GM18499 (cell line): ENCODE measurements at regions not wholly inside any gene's neighbourhood (a gene's known extent, or its start where the extent isn't known, plus 50 kb on each side); places are given as distances from the start of the nearest gene placed in this dataset.
"Not testable (repeated sequence)": the region's sequence is repeated elsewhere in the genome, so short reads cannot be mapped to it uniquely, and the experiment has no call there.

ENCODE experiments used
- ATAC-seq: cut with Tn5 transposase; IDR thresholded peaks from one replicate; pipeline ENCODE4 v1.9.1; 2021; ENCODE audit warnings: moderate number of reproducible peaks; ENCODE audit not compliant: insufficient read depth, unreplicated experiment

DNA sequence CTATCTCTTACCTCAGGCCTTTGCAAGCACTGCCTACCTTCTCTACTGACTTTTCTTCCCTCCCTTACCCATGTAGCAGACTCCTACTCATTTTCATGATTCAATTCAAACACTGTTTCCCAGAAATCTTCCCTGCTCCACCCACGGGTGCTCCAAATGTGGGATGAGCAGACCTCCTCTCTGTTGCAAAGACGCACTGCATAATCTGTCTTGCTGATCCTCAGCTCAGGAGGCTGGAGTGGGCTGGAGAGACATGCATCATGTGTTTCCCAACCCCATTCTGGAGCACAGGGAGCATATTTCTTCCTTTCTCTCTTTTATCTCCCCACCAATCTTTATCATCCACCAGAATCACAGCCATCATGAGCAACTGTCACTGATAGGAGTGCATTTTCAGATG, 459.9 kb upstream of the NFIA start:
- no peak for ATAC-seq

DNA sequence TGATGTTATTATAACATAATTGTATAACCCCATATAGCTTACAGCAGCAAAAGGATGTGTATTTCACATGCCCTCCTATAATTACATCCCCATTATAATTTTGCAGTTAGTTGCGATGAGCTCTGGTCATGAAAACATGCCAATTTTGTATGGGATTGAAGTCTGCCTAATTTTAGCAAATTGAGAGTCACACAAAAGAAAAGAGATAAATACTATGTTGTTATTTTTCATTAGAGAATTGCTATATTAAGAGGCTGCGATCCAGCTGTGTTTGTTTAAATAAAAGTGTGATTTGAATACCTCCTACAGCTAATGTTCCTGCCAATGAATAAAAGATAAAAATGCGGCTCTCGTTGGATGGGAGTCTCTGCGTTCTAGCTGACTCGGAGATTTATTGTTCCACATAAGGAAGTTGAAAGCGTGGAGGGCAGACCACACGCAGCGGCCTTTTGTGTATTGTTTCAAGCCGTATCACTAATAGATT, 461.0 kb upstream of the NFIA start:
- ATAC-seq = no peak

DNA sequence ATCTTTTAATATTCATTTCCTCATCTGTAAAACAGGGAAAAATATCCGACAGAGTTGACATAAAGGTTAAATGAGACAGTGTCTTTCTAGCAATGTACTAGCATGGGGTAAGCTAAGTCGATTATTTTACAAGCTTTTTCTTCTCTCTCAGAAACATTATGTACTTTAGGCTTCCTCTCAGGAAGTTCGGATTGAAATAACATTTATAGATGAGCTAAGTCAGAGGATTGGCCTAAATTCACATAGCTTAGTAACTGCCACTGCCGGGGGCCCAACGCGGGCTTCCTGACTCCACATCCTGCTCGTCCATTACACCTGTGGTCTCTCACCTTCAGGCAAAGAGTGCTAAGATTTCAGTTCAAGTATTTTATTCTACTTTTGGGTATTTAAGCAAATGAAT, 462.3 kb upstream of the NFIA start:
- ATAC-seq = no peak

DNA sequence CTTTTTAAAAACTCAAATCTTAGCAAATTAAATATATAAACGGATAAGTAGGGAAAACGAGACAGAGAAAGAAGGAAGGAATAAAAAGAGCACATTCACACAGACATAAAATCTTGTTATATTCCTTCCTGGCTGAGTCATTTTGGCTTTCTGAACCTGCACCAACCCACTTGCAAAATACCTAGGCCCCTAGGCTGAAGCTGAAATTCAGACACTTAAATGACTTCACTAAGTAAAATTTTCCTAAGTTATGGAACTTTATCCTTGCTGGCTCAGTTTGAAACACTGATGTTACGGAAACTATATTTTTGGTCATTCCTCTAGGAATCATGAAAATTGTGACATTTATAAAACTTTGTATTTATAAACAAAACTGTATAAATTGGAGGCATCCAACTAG, 462.8 kb upstream of the NFIA start:
- ATAC-seq = no peak

DNA sequence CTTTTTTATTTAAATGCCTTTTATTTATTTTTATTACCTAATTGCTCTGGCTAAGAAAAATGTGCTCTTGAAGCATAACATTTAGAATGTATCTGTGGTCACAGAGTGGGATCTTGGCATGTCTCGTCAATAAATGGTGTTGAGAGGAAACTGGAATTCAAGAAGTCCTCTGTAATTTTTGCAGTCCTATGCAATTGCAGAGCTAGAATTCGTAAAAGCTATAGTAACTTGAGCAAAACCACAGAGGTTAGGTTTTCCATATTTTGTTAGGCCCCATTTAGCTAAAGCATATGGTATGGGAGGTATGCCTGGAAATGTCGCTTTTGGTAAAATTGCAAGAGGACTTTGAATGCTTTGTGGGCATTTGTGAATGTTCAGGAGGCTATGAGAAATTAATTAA, 466.7 kb upstream of the NFIA start:
- no peak for ATAC-seq

DNA sequence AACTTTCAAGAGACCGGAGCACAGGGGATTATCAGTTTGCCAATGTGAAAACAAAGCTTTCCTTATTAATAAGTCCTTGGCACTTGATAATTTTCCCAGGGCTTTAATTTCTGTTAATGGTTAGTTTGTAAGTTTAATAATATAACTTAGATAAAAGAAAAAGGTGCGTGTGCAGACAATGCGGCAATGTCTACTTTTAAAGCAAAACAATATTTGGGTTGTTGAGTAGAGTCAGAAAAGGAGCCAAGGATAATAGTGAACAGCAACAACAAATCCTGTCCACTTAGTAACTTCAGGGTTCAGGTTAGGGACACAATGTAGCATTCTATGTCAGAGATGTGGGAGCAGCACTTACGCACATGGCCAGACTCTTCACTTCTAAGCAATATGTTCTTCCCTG, 469.6 kb upstream of the NFIA start:
- no peak for ATAC-seq

DNA sequence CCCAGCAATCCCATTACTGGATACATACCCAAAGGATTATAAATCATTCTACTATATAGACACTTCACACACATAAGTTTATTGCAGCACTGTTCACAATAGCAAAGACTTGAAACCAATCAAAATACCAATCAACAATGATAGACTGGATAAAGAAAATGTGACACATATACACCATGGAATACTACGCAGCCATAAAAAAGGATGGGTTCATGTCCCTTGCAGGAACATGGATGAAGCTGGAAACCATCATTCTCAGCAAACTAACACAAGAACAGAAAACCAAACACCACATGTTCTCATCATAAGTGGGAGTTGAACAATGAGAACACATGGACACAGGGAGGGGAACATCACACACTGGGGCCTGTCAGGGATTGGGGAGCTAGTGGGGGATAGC, 475.4 kb upstream of the NFIA start:
- ATAC-seq = not testable (repeated sequence)

DNA sequence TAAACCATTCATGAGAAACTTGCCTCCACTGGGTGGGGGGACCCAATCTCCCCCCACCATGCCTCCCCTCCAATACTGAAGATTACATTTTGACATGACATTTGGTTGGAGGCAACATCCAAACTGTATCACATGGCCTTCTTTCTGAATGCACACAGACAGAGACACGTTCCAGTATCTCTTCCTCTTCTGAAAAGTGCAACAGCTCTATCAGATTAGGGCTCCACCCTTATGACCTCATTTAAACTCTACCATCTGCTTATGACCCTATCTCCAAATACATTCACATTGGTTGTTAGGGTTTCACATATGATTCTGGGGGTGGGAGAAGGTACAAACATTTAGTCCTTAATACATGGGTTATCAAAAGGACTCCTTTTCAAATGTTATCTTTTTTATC, 481.8 kb upstream of the NFIA start:
- no peak for ATAC-seq

DNA sequence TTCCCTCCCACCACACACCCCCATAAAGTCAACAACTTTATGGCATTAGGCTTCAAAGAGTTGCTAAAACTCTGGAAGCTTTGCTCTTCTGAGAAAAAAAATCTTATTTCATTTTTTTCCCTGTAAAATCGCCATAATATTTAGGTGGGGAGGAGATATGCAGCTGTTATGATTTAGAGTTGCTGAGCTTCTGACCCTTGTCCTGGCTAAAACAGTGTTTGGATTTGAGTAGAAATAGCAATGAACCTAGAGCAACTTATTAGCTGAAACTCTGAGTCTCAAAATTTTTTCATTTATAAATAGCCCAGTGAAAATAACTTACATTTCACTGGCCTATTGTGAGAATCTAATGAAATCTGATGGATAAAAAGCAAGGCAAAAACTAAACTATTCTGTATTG, 482.8 kb upstream of the NFIA start:
- ATAC-seq = no peak

DNA sequence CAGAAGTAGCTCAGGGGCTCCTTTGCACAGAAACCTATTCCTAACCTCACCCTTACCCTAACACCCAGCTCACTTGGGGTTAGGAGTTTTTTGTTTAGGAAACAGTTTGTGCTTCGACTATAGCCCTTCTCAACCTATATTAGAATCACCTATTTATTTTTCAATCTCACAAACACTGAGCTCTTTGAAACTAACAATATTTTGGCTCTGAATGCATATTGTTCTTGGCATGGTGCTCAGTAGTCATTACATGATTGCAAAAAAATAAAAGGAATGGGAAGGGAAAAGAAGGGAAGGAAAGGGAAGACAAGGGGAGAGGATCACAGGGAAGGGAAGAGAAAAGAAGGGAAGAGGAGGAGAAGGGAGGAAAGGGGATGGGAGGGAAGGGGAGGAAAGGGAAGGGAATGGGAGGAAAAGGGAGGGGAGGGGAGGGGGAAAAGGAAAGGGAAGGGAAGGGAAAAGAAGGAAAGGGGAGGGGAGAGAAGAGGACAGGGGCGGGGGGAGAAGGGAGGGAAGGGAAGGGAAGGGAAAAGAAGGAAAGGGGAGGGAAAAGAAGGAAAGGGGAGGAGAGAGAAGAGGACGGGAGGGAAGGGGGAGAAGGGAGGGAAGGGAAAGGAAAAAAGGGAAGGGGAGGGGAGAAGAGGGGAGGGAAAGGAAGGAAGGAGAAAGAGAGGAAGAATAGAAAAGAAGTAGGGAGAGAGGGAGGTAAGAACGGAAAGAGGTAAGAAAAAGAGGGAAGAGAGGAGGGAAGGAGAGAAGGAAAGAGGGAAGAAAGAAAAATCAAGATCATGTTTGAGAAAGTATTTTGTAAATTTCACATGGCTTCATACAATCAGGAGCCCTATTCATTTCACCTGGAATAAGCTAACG, 484.1 kb upstream of the NFIA start:
- ATAC-seq = no peak

DNA sequence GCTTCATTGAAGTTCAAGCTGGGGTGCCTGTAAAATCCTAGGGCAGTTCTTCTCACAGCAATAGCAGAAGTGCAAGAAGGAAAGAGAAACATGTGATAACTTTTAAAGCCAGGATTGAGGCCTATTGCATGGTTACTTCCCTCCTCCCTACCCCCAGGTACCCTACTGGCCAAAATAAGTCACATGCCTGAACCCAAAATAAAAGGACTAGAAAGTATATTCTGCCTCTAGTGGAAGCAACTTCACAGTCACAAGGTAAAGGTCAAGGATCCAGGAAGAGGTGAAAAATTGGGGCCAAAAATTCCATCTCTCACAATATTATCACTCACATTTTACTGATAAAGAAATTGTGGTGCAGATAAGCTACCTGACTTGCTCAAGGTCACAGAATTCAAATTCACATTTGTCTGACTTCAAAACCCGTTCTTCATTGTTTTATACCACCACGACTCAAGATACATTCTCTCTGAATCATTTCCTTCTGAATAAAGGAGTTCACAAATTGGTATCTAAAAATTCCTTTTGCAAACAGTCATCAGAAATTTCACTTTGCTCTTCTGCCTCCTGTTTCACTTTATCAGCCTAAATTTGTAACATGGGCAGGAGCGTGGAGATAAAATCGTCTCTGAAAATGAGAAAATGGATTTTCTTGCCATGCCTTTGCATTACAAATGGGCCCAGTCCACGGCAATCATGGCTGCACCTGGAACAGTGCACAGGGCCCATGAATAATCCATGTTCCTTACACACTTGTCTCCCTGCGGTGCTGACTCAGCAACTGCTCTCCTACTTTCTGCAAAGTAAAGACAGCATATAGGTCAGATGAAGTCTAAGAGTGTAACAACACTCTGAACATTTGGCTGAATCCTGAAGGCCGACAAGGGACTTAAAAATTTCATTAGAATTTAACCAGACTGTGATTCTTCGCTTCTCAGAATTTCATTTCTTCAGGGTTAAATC, 485.3 kb upstream of the NFIA start:
- no peak for ATAC-seq

DNA sequence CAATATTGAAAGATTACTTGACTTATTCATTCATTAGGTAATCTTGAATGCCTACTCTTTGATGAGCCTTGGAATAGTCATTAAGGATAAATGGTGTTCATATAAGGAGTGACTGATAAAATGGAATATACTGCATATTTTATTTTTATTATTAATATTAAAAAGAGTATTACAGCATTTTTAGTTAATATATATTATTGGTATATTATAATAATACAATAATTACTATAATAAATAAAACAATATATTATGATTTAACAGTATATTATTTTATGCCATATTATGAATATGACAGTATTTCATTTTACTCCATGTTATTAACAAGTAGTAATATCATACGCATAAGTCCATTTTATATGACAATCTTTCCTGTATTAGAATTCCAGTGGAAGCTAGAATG, 490.8 kb upstream of the NFIA start:
- ATAC-seq = no peak

DNA sequence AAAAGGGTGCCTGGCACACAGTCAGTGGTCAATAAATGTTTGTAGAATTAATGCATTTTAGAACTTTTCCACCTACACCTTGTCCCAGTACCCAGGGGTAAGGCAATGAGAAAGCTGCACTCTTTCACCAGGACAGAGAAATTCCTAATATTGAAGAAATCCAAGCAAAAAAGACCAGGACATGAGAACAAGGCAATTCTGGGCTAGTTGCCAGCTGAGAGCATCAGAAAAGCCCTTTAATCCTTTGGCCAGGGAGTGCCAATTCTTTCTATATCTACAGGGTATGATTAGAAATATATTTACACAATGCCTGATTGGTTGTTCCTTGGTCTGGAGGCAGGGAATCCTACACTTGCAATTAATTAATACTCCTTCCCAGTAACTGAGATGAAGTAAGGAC, 492.4 kb upstream of the NFIA start:
- no peak for ATAC-seq

DNA sequence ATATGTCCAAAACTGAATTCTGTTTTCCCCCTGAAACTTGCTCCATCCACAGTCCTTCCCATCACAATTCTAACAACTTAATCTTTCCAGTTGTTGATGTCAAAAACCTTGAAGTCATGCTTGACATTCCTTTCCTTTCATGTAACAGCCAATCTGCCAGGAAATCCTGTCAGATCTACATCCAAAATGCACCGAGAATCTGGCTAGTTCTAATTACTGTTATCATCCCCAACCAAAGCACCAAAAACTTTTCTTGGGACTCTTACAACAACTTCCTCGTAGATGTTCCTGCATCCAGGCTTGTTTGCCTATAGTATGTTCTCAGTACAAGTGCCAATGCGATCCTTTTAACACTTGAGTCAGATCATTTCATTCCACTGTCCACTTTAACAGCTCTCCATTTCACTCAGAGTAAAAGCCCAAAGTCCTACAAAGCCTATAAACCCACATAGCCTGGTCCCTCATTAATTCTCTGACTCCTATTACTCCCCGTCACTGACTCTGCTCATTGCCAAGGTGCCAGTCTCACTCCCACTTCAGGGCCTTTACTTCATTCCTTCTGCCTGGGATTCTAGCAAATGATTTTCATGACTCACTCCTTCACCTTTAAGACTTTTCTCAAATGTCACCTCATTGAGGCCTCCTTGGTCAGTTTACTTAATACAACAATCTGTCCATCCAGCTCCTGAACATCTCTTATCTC, 493.2 kb upstream of the NFIA start:
- ATAC-seq = no peak

DNA sequence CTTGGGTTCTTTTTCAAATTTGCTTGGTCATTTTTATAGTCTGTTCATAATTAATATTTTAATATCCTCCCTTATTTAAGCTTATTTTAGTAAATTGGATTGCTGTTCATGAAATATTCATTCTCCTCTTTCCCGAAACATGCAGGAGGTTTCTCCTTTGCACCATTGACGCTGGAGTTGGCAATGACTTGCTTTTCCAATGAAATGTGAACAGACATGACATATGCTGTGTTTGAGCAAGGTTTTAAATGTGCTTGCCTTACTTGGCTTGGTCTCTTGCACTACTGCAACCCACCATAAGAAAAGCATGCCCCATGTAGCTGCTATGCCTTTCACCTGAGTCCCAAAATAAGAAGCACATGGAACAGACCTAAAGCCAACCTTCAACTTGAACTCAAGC, 498.0 kb upstream of the NFIA start:
- no peak for ATAC-seq

DNA sequence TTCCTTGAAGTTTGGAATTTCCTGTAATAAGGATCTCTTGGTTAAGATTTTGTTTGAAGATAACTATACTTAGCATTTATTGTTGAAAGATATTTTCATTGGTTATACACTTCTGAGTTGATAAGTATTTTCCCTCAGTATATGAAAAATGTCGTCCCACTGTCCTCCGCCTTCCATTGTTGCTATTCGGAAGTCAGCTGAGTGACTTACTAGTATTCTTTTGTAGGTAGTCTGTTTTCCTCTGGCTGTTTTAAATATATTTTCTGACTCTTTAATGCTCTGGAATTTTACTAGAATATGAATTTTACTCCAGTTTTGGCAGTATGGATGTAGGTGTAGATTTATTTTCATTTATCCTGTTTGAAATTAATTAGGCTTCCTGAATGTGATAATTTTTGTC, 498.7 kb upstream of the NFIA start:
- no peak for ATAC-seq

DNA sequence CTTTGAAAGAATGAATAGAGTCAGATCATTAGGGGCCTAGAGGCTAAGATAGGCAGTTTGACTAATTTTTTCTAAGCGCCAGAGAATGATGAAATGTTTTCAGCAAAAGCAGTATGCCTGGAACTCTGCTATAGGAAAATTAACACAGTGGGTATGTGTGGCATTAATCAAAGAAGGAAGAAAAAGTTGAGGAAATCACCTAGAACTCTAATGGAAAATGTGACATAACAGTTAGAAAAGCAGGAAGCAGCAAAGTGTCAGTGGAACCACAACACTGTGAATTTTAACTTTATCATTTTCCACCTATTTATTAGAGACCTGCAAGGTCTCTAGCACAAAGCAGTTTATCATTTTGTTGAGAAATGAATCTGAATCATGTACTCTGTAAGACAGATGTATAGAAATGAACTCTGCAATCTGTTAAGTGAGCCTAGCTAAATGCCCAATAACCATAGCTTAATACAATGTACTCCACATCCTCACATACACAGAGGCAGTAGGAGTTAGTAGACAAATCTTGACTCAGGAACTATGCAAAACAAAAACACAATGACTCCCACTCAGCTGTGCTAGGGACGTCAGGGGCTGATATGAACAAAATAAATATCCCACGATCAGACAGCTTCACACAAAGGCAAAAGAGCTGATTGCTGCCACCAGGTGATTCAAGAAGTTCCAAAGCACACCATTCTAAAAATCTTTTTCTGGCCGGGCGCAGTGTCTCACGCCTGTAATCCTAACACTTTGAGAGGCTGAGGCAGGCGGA, 500.7 kb upstream of the NFIA start:
- ATAC-seq = no peak

DNA sequence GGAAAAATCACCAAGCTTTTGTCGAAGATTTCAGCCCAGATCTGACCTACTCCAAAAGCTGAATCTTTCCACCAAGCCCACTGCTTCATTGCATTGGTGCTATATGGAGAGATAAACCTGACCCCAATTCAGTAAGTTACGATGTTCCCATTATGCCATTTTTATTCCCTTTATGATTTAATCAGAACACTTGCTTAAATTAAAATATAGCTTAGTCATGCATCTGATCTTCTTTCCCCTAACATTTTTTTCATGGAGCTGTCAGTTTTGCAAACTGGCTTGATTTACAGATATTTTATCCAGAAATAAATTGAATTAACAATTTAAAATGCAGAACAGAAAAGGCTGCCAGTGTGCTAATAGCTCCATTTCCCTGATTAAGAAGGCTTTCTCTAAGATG, 503.5 kb upstream of the C1orf87 start:
- no peak for ATAC-seq

DNA sequence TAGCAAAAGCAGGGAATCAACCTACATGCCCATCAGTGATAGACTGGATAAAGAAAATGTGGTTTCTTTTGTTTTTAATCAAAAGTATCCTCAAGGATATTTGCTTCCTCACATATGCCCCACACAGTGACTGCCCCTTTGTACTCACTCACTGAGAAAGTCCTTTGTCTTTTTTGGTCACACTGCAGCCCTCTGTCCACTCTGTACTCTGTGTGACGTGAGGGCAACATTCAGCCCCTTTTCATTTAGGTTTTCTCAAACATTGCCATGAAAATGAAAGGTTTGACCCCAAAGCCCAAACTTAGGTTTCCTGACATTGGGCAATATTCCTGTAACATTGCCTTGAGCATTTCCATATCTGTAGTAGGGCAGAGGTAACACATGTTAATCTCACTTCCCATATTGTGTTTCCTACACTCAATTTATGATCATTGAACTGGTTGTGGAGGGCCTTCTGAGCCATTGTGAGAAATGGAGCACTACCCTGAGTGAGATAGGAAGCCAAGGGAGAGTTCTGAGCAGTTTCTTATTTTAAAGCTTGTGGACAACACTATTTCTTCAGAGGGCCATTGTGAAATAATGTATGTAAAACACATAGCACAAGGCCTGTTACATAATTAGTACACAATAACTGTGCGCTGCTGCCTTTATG, 501.9 kb upstream of the C1orf87 start:
- no peak for ATAC-seq
